ENCODE measurements at regions not wholly inside any gene's neighbourhood (a gene's known extent, or its start where the extent isn't known, plus 50 kb on each side); places are given as distances from the start of the nearest gene placed in this dataset.

GRCh38 chr1:88284666-88285366 lies 399.3 kb upstream of the PKN2 start:
- DNase-seq, result no peak
- intact Hi-C loops (cut with DNase I; ENCODE audit: low total_unique reads), result no loop called here
- no peaks in the 10 kb centered on the region for H3K4me1 ChIP-seq
- no peak for TF ChIP-seq POLR2A (IDR thresholded peaks at IDR 0.05)
- H3K27ac ChIP-seq, result no peak overlapping the region
- no peaks in the 10 kb centered on the region for H3K27me3 ChIP-seq
- 70 to 84% methylated on average over 4 of the region's 4 CpGs for WGBS, 2 donors (ENCODE audit: low coverage in 1 of 2)
- H3K4me3 ChIP-seq, result no peak overlapping the region
- H3K9me3 ChIP-seq, result no peaks in the 10 kb centered on the region
- in situ Hi-C loops (cut with MboI; ENCODE audit: low pct_ligation_motif_present in 1 of 4, low pct_unique_long_range_greater_than_20kb in 1 of 4, low sequenced_read_pairs in 3 of 4), result loop anchor here in 1 of 4 donors (25.0 kb wide), 1 partner anchor 98 kb away; no protein-coding TSS in a partner anchor
- no peaks in the 10 kb centered on the region for H3K36me3 ChIP-seq

DNA sequence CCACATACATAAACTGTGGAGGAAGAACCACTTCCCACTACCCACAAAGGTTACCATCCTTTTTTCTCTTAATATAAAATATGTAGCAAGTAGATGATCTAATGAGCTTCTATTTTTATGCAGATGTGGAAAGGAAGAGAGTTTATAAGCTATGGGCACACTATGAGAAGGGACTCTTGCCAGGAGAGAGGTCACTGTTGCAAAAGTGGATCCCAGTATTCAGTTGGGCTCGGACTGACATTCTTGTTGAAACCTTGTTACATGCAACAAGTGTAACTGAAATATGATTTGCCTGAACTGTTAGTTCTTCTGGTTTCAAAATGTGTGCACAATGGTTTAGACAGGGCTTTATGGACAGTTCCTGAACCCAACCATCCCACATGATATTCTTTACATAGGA lies 397.4 kb upstream of the PKN2 start:
- no peak overlapping the region for H3K27ac ChIP-seq
- H3K4me1 ChIP-seq, result no peaks in the 10 kb centered on the region
- DNase-seq, result no peak
- WGBS, 2 donors (ENCODE audit: low coverage in 1 of 2), result 64 to 73% methylated on average over 1 of the region's 1 CpG
- in situ Hi-C loops (cut with MboI; ENCODE audit: low pct_ligation_motif_present in 1 of 4, low pct_unique_long_range_greater_than_20kb in 1 of 4, low sequenced_read_pairs in 3 of 4), result loop anchor here in 1 of 4 donors (25.0 kb wide), 1 partner anchor 99 kb away; no protein-coding TSS in a partner anchor
- no peak overlapping the region for H3K4me3 ChIP-seq
- intact Hi-C loops (cut with DNase I; ENCODE audit: low total_unique reads), result no loop called here
- no peaks in the 10 kb centered on the region for H3K27me3 ChIP-seq
- no peaks in the 10 kb centered on the region for H3K36me3 ChIP-seq
- H3K9me3 ChIP-seq, result no peaks in the 10 kb centered on the region
- TF ChIP-seq CTCF (IDR thresholded peaks at IDR 0.05) (no peak), POLR2AphosphoS5 (IDR thresholded peaks at IDR 0.05) (no peak), POLR2A (IDR thresholded peaks at IDR 0.05) (no peak), EP300 (IDR thresholded peaks at IDR 0.05; ENCODE audit: low read depth) (no peak)

DNA sequence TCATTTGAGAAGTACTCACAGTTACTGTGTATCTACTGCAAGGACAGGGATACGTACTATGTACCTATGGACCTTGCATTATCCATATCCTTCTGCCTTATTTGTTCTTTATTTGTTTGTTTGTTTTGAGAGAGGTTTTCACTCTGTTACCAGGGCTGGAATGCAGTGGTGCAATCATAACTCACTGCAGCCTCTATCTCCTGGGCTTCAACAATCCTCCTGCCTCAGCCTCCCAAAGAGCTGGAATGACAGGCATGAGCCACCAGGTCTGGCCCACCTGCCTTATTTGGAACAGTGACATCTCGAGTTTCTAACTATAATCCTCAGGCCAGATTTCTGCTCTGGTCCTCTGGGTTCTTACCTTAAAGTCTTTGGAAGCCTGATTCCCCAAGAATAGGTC lies 395.5 kb upstream of the PKN2 start:
- no peak overlapping the region for H3K27ac ChIP-seq
- TF ChIP-seq EP300 (IDR thresholded peaks at IDR 0.05; ENCODE audit: low read depth) (no peak), CTCF (IDR thresholded peaks at IDR 0.05) (no peak), POLR2AphosphoS5 (IDR thresholded peaks at IDR 0.05) (no peak), POLR2A (IDR thresholded peaks at IDR 0.05) (no peak)
- no peak overlapping the region for H3K4me3 ChIP-seq
- no peak for DNase-seq
- in situ Hi-C loops (cut with MboI; ENCODE audit: low pct_ligation_motif_present in 1 of 4, low pct_unique_long_range_greater_than_20kb in 1 of 4, low sequenced_read_pairs in 3 of 4) (loop anchor here in 1 of 4 donors (25.0 kb wide), 1 partner anchor 101 kb away; no protein-coding TSS in a partner anchor), intact Hi-C loops (cut with DNase I; ENCODE audit: low total_unique reads) (no loop called here)
- 64 to 100% methylated on average over 1 to 2 of the region's 2 CpGs for WGBS, 2 donors (ENCODE audit: low coverage in 1 of 2)
- H3K36me3 ChIP-seq, result no peaks in the 10 kb centered on the region
- H3K27me3 ChIP-seq, result no peaks in the 10 kb centered on the region
- H3K4me1 ChIP-seq, result no peaks in the 10 kb centered on the region
- H3K9me3 ChIP-seq, result no peaks in the 10 kb centered on the region

DNA sequence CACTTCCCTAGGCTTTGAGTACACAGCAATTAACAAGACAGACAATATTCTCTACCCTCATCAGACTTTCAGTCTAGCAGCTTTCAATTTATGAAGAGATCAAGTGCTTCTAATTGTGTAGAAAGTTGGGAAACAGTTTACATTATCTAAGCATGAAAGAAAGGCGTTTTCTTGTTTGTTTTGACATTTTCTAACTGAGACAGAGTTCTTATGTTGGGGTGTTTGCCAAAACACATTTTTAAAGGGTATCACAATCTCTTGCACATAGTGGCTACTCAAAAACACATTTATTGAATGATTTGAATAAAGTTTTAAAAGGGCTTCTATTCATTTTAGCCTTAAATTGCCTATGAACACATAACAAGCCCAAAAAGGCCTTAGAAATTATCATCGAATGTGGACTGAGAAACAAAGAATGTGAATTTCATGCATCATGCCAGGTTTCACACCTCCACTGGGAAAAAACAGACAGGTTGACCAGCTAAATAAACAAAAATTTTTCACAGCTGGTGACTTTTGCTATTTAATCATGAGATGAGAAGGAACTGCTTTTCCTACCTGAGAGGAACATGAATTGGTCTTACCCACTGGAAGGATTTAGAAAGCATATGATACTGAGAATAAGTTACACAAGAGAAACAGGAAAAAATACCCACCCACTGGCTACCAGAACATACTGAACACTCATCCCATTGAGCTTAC lies 394.5 kb upstream of the PKN2 start:
- no peaks in the 10 kb centered on the region for H3K9me3 ChIP-seq
- H3K4me1 ChIP-seq, result no peaks in the 10 kb centered on the region
- 52 to 65% methylated on average over 2 of the region's 2 CpGs for WGBS, 2 donors (ENCODE audit: low coverage in 1 of 2)
- H3K4me3 ChIP-seq, result no peak overlapping the region
- H3K27me3 ChIP-seq, result no peaks in the 10 kb centered on the region
- intact Hi-C loops (cut with DNase I; ENCODE audit: low total_unique reads), result no loop called here
- no peak for TF ChIP-seq EP300 (IDR thresholded peaks at IDR 0.05; ENCODE audit: low read depth)
- no peak for TF ChIP-seq CTCF (IDR thresholded peaks at IDR 0.05)
- no peak for TF ChIP-seq POLR2AphosphoS5 (IDR thresholded peaks at IDR 0.05)
- TF ChIP-seq POLR2A (IDR thresholded peaks at IDR 0.05), result no peak
- DNase-seq, result no peak
- in situ Hi-C loops (cut with MboI; ENCODE audit: low pct_ligation_motif_present in 1 of 4, low pct_unique_long_range_greater_than_20kb in 1 of 4, low sequenced_read_pairs in 3 of 4), result loop anchor here in 1 of 4 donors (25.0 kb wide), 1 partner anchor 102 kb away; no protein-coding TSS in a partner anchor
- H3K27ac ChIP-seq, result no peak overlapping the region
- H3K36me3 ChIP-seq, result no peaks in the 10 kb centered on the region
